Hepatocyte (in vitro differentiated cells): ENCODE measurements at regions not wholly inside any gene's neighbourhood (a gene's known extent, or its start where the extent isn't known, plus 50 kb on each side); places are given as distances from the start of the nearest gene placed in this dataset.

Source experiments
- CTCF ChIP-seq: fragments of 200-600 bp; sonication (generic); IDR thresholded peaks from 2 replicates; pipeline ENCODE4 v1.5.1; 2016; ENCODE audit warnings: antibody characterized with exemption, mild to moderate bottlenecking; ENCODE audit not compliant: poor library complexity
- EZH2 ChIP-seq: fragments of 200-600 bp; sonication (generic); IDR thresholded peaks from 2 replicates; pipeline ENCODE4 v1.6.1; 2016; ENCODE audit warnings: antibody characterized with exemption, mild to moderate bottlenecking, borderline replicate concordance
- EZH2phosphoT487 ChIP-seq: fragments of 200-600 bp; sonication (generic); IDR thresholded peaks from one replicate; pipeline ENCODE4 v1.6.1; 2018; ENCODE audit warnings: antibody characterized with exemption, mild to moderate bottlenecking, low read depth, moderate library complexity; ENCODE audit not compliant: unreplicated experiment, severe bottlenecking

GRCh38 chr4:170801771-170802170 lies 712.0 kb upstream of the AADAT start:
- TF ChIP-seq CTCF (no peak), EZH2 (no peak), EZH2phosphoT487 (no peak)
